Fibroblast of mammary gland (primary cell): ENCODE measurements at regions not wholly inside any gene's neighbourhood (a gene's known extent, or its start where the extent isn't known, plus 50 kb on each side); places are given as distances from the start of the nearest gene placed in this dataset.
"Not testable (repeated sequence)": the region's sequence is repeated elsewhere in the genome, so short reads cannot be mapped to it uniquely, and the experiment has no call there.

Source experiments
- DNase-seq: peaks from one replicate; pipeline ENCODE4 v3.0.0-alpha.2; 2010; ENCODE audit warnings: low read depth
- H3K4me3 ChIP-seq: 2 replicates; pipeline ENCODE4 v1.5.1; 2011; ENCODE audit warnings: low read depth, mild to moderate bottlenecking, low read length, moderate library complexity; ENCODE audit not compliant: control insufficient read depth
- TF ChIP-seq, protein P1 (sequence below): conservative IDR thresholded peaks from 2 replicates; pipeline ENCODE4 v1.5.1; 2011; ENCODE audit warnings: low read depth, low read length, inconsistent platforms; ENCODE audit not compliant: control insufficient read depth, insufficient read depth

DNA sequence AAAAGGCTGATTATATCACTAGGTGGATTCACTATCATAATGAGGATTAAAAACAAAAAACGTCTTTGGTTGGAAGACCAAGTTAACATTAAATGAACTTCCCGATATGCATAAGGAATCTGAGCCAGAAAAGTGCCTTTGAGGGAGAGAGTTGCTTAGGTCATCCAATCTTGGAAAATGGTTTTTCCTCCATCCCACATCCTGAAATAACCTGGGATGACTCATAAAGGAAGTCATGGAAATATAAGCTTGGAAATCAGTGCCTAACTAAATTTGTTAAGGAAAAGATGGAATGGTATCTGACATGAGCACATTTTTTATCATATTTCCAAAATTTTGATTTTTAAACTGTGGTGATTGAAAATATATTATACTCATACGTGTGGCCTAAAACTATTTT lies 66.0 kb downstream of the KBTBD8 start:
- DNase-seq, result peak; percentile 11
- no peak overlapping the region for H3K4me3 ChIP-seq
- TF ChIP-seq, protein P1, sequence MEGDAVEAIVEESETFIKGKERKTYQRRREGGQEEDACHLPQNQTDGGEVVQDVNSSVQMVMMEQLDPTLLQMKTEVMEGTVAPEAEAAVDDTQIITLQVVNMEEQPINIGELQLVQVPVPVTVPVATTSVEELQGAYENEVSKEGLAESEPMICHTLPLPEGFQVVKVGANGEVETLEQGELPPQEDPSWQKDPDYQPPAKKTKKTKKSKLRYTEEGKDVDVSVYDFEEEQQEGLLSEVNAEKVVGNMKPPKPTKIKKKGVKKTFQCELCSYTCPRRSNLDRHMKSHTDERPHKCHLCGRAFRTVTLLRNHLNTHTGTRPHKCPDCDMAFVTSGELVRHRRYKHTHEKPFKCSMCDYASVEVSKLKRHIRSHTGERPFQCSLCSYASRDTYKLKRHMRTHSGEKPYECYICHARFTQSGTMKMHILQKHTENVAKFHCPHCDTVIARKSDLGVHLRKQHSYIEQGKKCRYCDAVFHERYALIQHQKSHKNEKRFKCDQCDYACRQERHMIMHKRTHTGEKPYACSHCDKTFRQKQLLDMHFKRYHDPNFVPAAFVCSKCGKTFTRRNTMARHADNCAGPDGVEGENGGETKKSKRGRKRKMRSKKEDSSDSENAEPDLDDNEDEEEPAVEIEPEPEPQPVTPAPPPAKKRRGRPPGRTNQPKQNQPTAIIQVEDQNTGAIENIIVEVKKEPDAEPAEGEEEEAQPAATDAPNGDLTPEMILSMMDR, result no peak

DNA sequence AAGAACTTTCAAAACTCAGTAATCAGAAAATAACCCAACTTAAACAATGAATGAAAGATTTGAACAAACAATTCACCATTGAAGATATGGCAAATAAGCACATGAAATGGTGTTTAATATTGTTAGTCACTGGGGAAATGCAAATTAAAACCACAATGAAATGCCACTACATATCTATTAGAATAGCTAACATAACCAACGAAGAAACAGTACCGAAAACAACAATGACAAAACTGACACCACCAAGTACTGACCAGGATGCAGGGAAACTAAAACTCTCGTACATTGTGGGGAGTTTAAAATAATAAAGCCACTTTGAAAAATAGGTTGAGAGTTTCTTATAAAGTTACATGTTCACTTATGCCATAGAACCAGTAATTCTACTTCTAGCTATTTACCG lies 69.1 kb downstream of the KBTBD8 start:
- TF ChIP-seq, protein P1, result no peak

DNA sequence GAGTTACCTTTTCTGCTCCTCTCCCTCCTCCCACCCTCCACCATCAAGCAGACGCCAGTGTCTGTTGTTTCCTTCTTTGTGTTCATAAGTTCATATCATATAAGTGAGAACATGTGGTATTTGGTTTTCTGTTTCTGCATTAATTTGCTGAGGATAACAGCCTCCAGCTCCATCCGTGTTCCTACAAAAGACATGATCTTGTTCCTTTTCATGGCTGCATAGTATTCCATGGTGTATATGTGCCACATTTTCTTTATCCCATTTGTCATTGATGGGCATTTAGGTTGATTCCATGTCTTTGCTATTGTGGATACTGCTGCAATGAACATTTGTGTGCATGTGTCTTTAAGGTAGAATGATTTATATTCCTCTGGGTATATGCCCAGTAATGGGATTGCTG lies 74.5 kb downstream of the KBTBD8 start:
- not testable (repeated sequence) for H3K4me3 ChIP-seq

More for the DNA sequence above, 69.1 kb downstream of the KBTBD8 start:
- no peak for DNase-seq
- no peak overlapping the region for H3K4me3 ChIP-seq

DNA sequence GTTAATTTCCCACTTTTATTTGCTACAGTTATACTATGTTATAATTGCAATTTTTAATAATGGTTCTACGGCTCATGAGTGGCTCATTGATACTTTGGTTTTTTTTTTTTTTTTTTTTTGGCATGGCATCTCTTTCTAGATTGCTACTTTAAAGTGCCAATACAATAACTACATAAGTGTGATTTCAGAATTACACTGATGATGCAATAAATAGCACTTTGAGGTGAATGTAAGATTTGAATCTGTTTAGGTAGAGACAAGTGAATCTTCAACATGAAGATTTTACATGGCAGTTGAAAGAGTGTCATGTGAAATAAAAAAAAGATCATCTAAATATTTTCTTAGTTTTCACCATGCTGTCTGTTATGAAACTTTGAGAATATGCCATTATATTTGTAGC lies 75.7 kb downstream of the KBTBD8 start:
- TF ChIP-seq, protein P1, result no peak
- no peak overlapping the region for H3K4me3 ChIP-seq
- no peak for DNase-seq

More for the DNA sequence above, 74.5 kb downstream of the KBTBD8 start:
- not testable (repeated sequence) for DNase-seq

- TF ChIP-seq, protein P1, result no peak
- no peak overlapping the region for H3K4me3 ChIP-seq
- DNase-seq, result no peak
These were observed 77.2 kb downstream of the KBTBD8 start for GRCh38 chr3:67075295-67075694.

- TF ChIP-seq, protein P1, result no peak
- no peak overlapping the region for H3K4me3 ChIP-seq
- DNase-seq, result no peak
These were observed 78.5 kb downstream of the KBTBD8 start for GRCh38 chr3:67076607-67077006.

- H3K4me3 ChIP-seq, result no peak overlapping the region
- TF ChIP-seq, protein P1, result no peak
- DNase-seq, result peak; percentile 55
These were observed 79.5 kb downstream of the KBTBD8 start for GRCh38 chr3:67077656-67078055.

DNA sequence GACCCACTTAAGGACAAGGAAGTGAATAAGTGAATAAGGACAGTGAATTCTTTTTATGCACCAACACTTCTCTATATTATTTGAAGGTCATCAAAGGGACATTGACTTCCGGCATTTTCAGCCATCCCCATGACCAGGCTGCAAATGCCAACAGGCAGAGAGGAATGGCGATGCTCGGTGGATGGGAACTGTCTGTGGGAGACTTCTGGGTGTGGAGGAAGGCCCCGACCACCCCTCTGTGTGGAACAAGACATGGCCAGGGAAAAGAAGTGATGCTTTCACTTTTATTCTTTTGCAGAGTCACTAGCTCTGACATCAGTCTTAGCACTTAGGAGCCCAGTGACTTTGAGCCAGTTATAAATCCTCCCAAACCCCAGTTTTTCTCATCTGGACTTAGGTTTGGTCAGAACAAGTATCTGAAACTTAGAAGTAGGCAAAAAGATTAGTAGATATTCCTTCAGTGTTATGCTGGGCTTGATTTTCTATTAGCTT lies 84.5 kb downstream of the KBTBD8 start:
- TF ChIP-seq, protein P1, result no peak
- no peak overlapping the region for H3K4me3 ChIP-seq

More for the DNA sequence above, 84.5 kb downstream of the KBTBD8 start:
- no peak for DNase-seq
